Transverse colon (tissue), 4 donors: ENCODE measurements at regions not wholly inside any gene's neighbourhood (a gene's known extent, or its start where the extent isn't known, plus 50 kb on each side); places are given as distances from the start of the nearest gene placed in this dataset.

Experiments
- EP300 ChIP-seq: sonication (generic); formaldehyde crosslinking; IDR thresholded peaks from one replicate; pipeline ENCODE4 v1.6.1; 2017; ENCODE audit warnings: antibody characterized with exemption, low read depth
- POLR2A ChIP-seq: fragments of 450-650 bp; IDR thresholded peaks from one replicate; pipeline ENCODE4 v1.6.1; 2016; ENCODE audit warnings: antibody characterized with exemption, mild to moderate bottlenecking, moderate library complexity
- POLR2AphosphoS5 ChIP-seq, 3 donors: sonication (generic); formaldehyde crosslinking; IDR thresholded peaks; one replicate each; pipeline ENCODE4 v1.6.1; 2016; ENCODE audit warnings: antibody characterized with exemption in 3 of 3
- TF ChIP-seq, protein P1 (sequence below), 5 experiments: fragments of 200-600 bp in 3 of 5; fragments of 450-650 bp in 2 of 5; sonication (generic) in 3 of 5; IDR thresholded peaks; 1 replicate in 2 of 5; 2 replicates in 3 of 5; pipeline ENCODE4 v1.5.1; 2016 to 2017; ENCODE audit warnings: antibody characterized with exemption in 5 of 5, inconsistent platforms in 3 of 5, mild to moderate bottlenecking in 2 of 5, moderate library complexity in 1 of 5

DNA sequence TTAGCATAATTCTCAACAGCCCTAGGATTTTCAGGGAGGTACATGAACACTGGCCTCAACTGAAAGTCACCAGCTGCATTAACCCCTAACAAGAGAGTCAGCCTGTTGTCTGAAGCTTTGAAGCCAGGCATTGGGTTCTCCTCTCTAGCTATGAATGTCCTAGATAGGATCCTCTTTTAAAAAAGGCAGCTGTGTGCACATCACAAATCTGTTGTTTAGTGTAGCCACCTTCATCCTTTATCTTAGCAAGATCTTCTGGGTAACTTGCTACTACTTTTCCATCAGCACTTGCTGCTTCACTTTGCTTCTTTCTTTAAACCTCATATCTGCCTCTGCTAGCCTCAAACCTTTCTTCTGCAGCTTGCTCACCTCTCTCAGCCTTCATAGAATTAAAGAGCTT lies 1692.1 kb downstream of the EFNB2 start:
- TF ChIP-seq, protein P1, sequence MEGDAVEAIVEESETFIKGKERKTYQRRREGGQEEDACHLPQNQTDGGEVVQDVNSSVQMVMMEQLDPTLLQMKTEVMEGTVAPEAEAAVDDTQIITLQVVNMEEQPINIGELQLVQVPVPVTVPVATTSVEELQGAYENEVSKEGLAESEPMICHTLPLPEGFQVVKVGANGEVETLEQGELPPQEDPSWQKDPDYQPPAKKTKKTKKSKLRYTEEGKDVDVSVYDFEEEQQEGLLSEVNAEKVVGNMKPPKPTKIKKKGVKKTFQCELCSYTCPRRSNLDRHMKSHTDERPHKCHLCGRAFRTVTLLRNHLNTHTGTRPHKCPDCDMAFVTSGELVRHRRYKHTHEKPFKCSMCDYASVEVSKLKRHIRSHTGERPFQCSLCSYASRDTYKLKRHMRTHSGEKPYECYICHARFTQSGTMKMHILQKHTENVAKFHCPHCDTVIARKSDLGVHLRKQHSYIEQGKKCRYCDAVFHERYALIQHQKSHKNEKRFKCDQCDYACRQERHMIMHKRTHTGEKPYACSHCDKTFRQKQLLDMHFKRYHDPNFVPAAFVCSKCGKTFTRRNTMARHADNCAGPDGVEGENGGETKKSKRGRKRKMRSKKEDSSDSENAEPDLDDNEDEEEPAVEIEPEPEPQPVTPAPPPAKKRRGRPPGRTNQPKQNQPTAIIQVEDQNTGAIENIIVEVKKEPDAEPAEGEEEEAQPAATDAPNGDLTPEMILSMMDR (IDR thresholded peaks at IDR 0.05), result no peak
- TF ChIP-seq POLR2AphosphoS5 (IDR thresholded peaks at IDR 0.05), result no peak
- TF ChIP-seq POLR2A, result no peak
- TF ChIP-seq EP300, result no peak
